Stimulated activated CD4-positive, alpha-beta T cell treated with anti-CD3 and anti-CD28 coated beads, Interleukin-1b, Interleukin-23, amount 100 ng/mL, for 1 hour (primary cell): ENCODE measurements at regions not wholly inside any gene's neighbourhood (a gene's known extent, or its start where the extent isn't known, plus 50 kb on each side); places are given as distances from the start of the nearest gene placed in this dataset.

Experiments
- DNase-seq, 2 donors: peaks; one replicate each; pipeline ENCODE4 v3.0.0-alpha.2; 2020; ENCODE audit warnings: low read depth in 2 of 2

GRCh38 chr13:104002216-104002615 lies 936.0 kb upstream of the SLC10A2 start:
- no peak for DNase-seq

- no peak for DNase-seq
These were observed 935.5 kb upstream of the SLC10A2 start for GRCh38 chr13:104001766-104002165.

GRCh38 chr13:103996733-103997132 lies 930.5 kb upstream of the SLC10A2 start:
- DNase-seq = no peak

GRCh38 chr13:103983948-103984347 lies 917.7 kb upstream of the SLC10A2 start:
- DNase-seq = no peak

GRCh38 chr13:103976371-103976770 lies 910.2 kb upstream of the SLC10A2 start:
- no peak for DNase-seq

- no peak for DNase-seq
These were observed 907.5 kb upstream of the SLC10A2 start for GRCh38 chr13:103973740-103974139.

GRCh38 chr13:103969520-103970050 lies 903.4 kb upstream of the SLC10A2 start:
- DNase-seq = no peak

GRCh38 chr13:103965506-103966243 lies 899.5 kb upstream of the SLC10A2 start:
- no peak for DNase-seq

GRCh38 chr13:103961784-103962183 lies 895.6 kb upstream of the SLC10A2 start:
- DNase-seq = no peak

- no peak for DNase-seq
These were observed 894.9 kb upstream of the SLC10A2 start for GRCh38 chr13:103961129-103961528.

GRCh38 chr13:103960001-103960400 lies 893.8 kb upstream of the SLC10A2 start:
- DNase-seq = no peak

- no peak for DNase-seq
These were observed 892.5 kb upstream of the SLC10A2 start for GRCh38 chr13:103958691-103959090.

- DNase-seq = no peak
These were observed 891.7 kb upstream of the SLC10A2 start for GRCh38 chr13:103957939-103958338.

- no peak for DNase-seq
These were observed 887.6 kb upstream of the SLC10A2 start for GRCh38 chr13:103953859-103954258.

- DNase-seq = no peak
These were observed 886.0 kb upstream of the SLC10A2 start for GRCh38 chr13:103952183-103952582.

GRCh38 chr13:103948426-103948825 lies 882.2 kb upstream of the SLC10A2 start:
- no peak for DNase-seq

- DNase-seq = no peak
These were observed 879.6 kb upstream of the SLC10A2 start for GRCh38 chr13:103945836-103946235.

- no peak for DNase-seq
These were observed 875.4 kb upstream of the SLC10A2 start for GRCh38 chr13:103941506-103942140.

GRCh38 chr13:103935117-103935516 lies 868.9 kb upstream of the SLC10A2 start:
- no peak for DNase-seq

- no peak for DNase-seq
These were observed 865.7 kb upstream of the SLC10A2 start for GRCh38 chr13:103931885-103932284.

GRCh38 chr13:103931331-103931845 lies 865.2 kb upstream of the SLC10A2 start:
- no peak for DNase-seq

GRCh38 chr13:103926118-103926517 lies 859.9 kb upstream of the SLC10A2 start:
- no peak for DNase-seq

GRCh38 chr13:103908911-103909310 lies 842.7 kb upstream of the SLC10A2 start:
- no peak for DNase-seq
